MM.1S (cell line): ENCODE measurements at regions not wholly inside any gene's neighbourhood (a gene's known extent, or its start where the extent isn't known, plus 50 kb on each side); places are given as distances from the start of the nearest gene placed in this dataset.

Experiments used
- DNase-seq: peaks from one replicate; pipeline ENCODE4 v3.0.0-alpha.2; 2015
- H2AFZ ChIP-seq: fragments of 300-600 bp; sonication (generic); 2 replicates; pipeline ENCODE4 v1.6.0; 2016; ENCODE audit warnings: antibody characterized with exemption, low read length
- H3F3A ChIP-seq: fragments of 300-600 bp; sonication (generic); 2 replicates; pipeline ENCODE4 v1.6.1; 2016; ENCODE audit warnings: mild to moderate bottlenecking, antibody characterized with exemption, low read length, moderate library complexity, mixed read lengths; ENCODE audit not compliant: insufficient read depth
- H3K27ac ChIP-seq: fragments of 300-600 bp; sonication (generic); 2 replicates; pipeline ENCODE4 v1.5.1; 2016; ENCODE audit warnings: mild to moderate bottlenecking, low read length
- H3K27me3 ChIP-seq: fragments of 300-600 bp; sonication (generic); replicated peaks from 2 replicates; pipeline ENCODE4 v1.6.0; 2016; ENCODE audit warnings: low read length; ENCODE audit not compliant: insufficient read depth
- H3K36me3 ChIP-seq: fragments of 300-600 bp; sonication (generic); replicated peaks from 2 replicates; pipeline ENCODE4 v1.6.1; 2016; ENCODE audit warnings: mild to moderate bottlenecking, low read length, mixed read lengths; ENCODE audit not compliant: insufficient read depth
- H3K4me1 ChIP-seq: fragments of 300-600 bp; sonication (generic); 2 replicates; pipeline ENCODE4 v1.6.1; 2016; ENCODE audit warnings: low read length, mixed read lengths
- H3K4me2 ChIP-seq: fragments of 300-600 bp; sonication (generic); 2 replicates; pipeline ENCODE4 v1.6.0; 2016; ENCODE audit warnings: low read depth, low read length
- H3K4me3 ChIP-seq: fragments of 300-600 bp; sonication (generic); 2 replicates; pipeline ENCODE4 v1.5.1; 2016; ENCODE audit warnings: low read length, mixed read lengths
- H3K79me2 ChIP-seq: fragments of 300-600 bp; sonication (generic); 2 replicates; pipeline ENCODE4 v1.6.1; 2016; ENCODE audit warnings: mixed run types, low read length, mixed read lengths
- H3K9ac ChIP-seq: fragments of 300-600 bp; sonication (generic); 2 replicates; pipeline ENCODE4 v1.6.1; 2016; ENCODE audit warnings: low read length, mixed read lengths
- H3K9me2 ChIP-seq: fragments of 300-600 bp; sonication (generic); replicated peaks from 2 replicates; pipeline ENCODE4 v1.6.1; 2016; ENCODE audit warnings: mild to moderate bottlenecking, low read length, mixed read lengths; ENCODE audit not compliant: insufficient read depth
- H3K9me3 ChIP-seq: fragments of 300-600 bp; sonication (generic); replicated peaks from 2 replicates; pipeline ENCODE4 v1.6.1; 2016; ENCODE audit warnings: mild to moderate bottlenecking, low read length, mixed read lengths; ENCODE audit not compliant: insufficient read depth
- H4K20me1 ChIP-seq: fragments of 300-600 bp; sonication (generic); 2 replicates; pipeline ENCODE4 v1.6.1; 2016; ENCODE audit warnings: mild to moderate bottlenecking, low read length, moderate library complexity, mixed read lengths; ENCODE audit not compliant: insufficient read depth
- CTCF ChIP-seq: fragments of 300-600 bp; sonication (generic); IDR thresholded peaks from 2 replicates; pipeline ENCODE4 v1.5.1; 2016; ENCODE audit warnings: antibody characterized with exemption, low read length, mixed read lengths
- EZH2 ChIP-seq: fragments of 300-600 bp; sonication (generic); optimal IDR thresholded peaks from 2 replicates; pipeline ENCODE3; 2017; ENCODE audit warnings: low read depth, mild to moderate bottlenecking, antibody characterized with exemption, low read length, mixed read lengths
- EZH2phosphoT487 ChIP-seq: fragments of 300-600 bp; sonication (generic); IDR thresholded peaks from 2 replicates; pipeline ENCODE4 v1.6.1; 2018; ENCODE audit warnings: antibody characterized with exemption, low read length

GRCh38 chr5:176132471-176133288 lies 105.5 kb upstream of the SIMC1 start:
- Histone ChIP-seq H3K9me2 (no peaks in the 10 kb centered on the region), H3K79me2 (no peaks in the 10 kb centered on the region), H3K4me2 (no peak overlapping the region), H3K36me3 (no peaks in the 10 kb centered on the region), H3K4me1 (no peaks in the 10 kb centered on the region), H3K4me3 (no peak overlapping the region), H3K9me3 (no peaks in the 10 kb centered on the region), H3F3A (no peaks in the 10 kb centered on the region), H4K20me1 (no peaks in the 10 kb centered on the region), H3K27ac (no peak overlapping the region), H3K27me3 (no peaks in the 10 kb centered on the region), H3K9ac (no peak overlapping the region), H2AFZ (no peak overlapping the region)
- no peak for DNase-seq
- no peak for TF ChIP-seq EZH2

GRCh38 chr5:176133289-176133870 lies 104.8 kb upstream of the SIMC1 start:
- Histone ChIP-seq H3K9ac (no peak overlapping the region), H3F3A (no peaks in the 10 kb centered on the region), H3K4me2 (no peak overlapping the region), H3K27me3 (no peaks in the 10 kb centered on the region), H3K9me2 (no peaks in the 10 kb centered on the region), H3K4me3 (no peak overlapping the region), H3K27ac (no peak overlapping the region), H3K9me3 (no peaks in the 10 kb centered on the region), H4K20me1 (no peaks in the 10 kb centered on the region), H3K79me2 (no peaks in the 10 kb centered on the region), H3K36me3 (no peaks in the 10 kb centered on the region), H3K4me1 (no peaks in the 10 kb centered on the region), H2AFZ (no peak overlapping the region)
- TF ChIP-seq CTCF, result no peak
- no peak for TF ChIP-seq EZH2phosphoT487
- no peak for TF ChIP-seq EZH2
- DNase-seq, result no peak

GRCh38 chr5:176133877-176134276 lies 104.3 kb upstream of the SIMC1 start:
- no peaks in the 10 kb centered on the region for H4K20me1 ChIP-seq
- no peaks in the 10 kb centered on the region for H3K79me2 ChIP-seq
- no peaks in the 10 kb centered on the region for H3K9me3 ChIP-seq
- no peak overlapping the region for H3K4me2 ChIP-seq
- no peaks in the 10 kb centered on the region for H3K9me2 ChIP-seq
- no peak overlapping the region for H3K9ac ChIP-seq
- H3F3A ChIP-seq, result no peaks in the 10 kb centered on the region
- no peaks in the 10 kb centered on the region for H3K27me3 ChIP-seq
- H3K27ac ChIP-seq, result no peak overlapping the region
- H2AFZ ChIP-seq, result no peak overlapping the region
- DNase-seq, result no peak
- no peaks in the 10 kb centered on the region for H3K36me3 ChIP-seq
- no peak overlapping the region for H3K4me3 ChIP-seq
- no peaks in the 10 kb centered on the region for H3K4me1 ChIP-seq
- TF ChIP-seq EZH2phosphoT487 (no peak), EZH2 (no peak), CTCF (no peak)
